ENCODE measurements at regions not wholly inside any gene's neighbourhood (a gene's known extent, or its start where the extent isn't known, plus 50 kb on each side); places are given as distances from the start of the nearest gene placed in this dataset.

GRCh38 chrX:11039926-11040325 is 71.2 kb upstream of the HCCS start:
- TF ChIP-seq POLR2AphosphoS5 (IDR thresholded peaks at IDR 0.05; ENCODE audit: insufficient read depth in 1 of 2, low read depth in 1 of 2) (no peak), POLR2A (IDR thresholded peaks at IDR 0.05) (no peak)
- TF ChIP-seq, protein P1, sequence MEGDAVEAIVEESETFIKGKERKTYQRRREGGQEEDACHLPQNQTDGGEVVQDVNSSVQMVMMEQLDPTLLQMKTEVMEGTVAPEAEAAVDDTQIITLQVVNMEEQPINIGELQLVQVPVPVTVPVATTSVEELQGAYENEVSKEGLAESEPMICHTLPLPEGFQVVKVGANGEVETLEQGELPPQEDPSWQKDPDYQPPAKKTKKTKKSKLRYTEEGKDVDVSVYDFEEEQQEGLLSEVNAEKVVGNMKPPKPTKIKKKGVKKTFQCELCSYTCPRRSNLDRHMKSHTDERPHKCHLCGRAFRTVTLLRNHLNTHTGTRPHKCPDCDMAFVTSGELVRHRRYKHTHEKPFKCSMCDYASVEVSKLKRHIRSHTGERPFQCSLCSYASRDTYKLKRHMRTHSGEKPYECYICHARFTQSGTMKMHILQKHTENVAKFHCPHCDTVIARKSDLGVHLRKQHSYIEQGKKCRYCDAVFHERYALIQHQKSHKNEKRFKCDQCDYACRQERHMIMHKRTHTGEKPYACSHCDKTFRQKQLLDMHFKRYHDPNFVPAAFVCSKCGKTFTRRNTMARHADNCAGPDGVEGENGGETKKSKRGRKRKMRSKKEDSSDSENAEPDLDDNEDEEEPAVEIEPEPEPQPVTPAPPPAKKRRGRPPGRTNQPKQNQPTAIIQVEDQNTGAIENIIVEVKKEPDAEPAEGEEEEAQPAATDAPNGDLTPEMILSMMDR (IDR thresholded peaks at IDR 0.05): no peak
